Activated naive CD4-positive, alpha-beta T cell treated with anti-CD3 and anti-CD28 coated beads, Interleukin-2, amount 50 U/mL, for 24 hours (primary cell): ENCODE measurements at regions not wholly inside any gene's neighbourhood (a gene's known extent, or its start where the extent isn't known, plus 50 kb on each side); places are given as distances from the start of the nearest gene placed in this dataset.

Experiments used
- H3K27ac Mint-ChIP-seq: one replicate; pipeline ENCODE4 v1.8.0; 2021; ENCODE audit warnings: mild to moderate bottlenecking, mixed read lengths
- H3K27me3 Mint-ChIP-seq: one replicate; pipeline ENCODE4 v1.8.0; 2021; ENCODE audit warnings: mixed read lengths
- H3K36me3 Mint-ChIP-seq: one replicate; pipeline ENCODE4 v1.8.0; 2021; ENCODE audit warnings: mixed read lengths
- H3K4me1 Mint-ChIP-seq: one replicate; pipeline ENCODE4 v1.8.0; 2021; ENCODE audit warnings: mixed read lengths
- H3K4me3 Mint-ChIP-seq: one replicate; pipeline ENCODE4 v1.8.0; 2021; ENCODE audit warnings: mild to moderate bottlenecking, mixed read lengths
- H3K9me3 Mint-ChIP-seq: one replicate; pipeline ENCODE4 v1.8.0; 2021; ENCODE audit warnings: mixed read lengths

- Mint-ChIP-seq H3K27me3 (no peaks in the 10 kb centered on the region), H3K9me3 (no peaks in the 10 kb centered on the region), H3K27ac (no peak overlapping the region), H3K4me3 (no peak overlapping the region), H3K4me1 (no peaks in the 10 kb centered on the region), H3K36me3 (no peaks in the 10 kb centered on the region)
These were observed 283.3 kb upstream of the RIMS1 start for GRCh38 chr6:71603021-71603420.

- Mint-ChIP-seq H3K27ac (no peak overlapping the region), H3K4me3 (no peak overlapping the region), H3K9me3 (no peaks in the 10 kb centered on the region), H3K4me1 (no peaks in the 10 kb centered on the region), H3K36me3 (no peaks in the 10 kb centered on the region), H3K27me3 (no peaks in the 10 kb centered on the region)
These were observed 277.7 kb upstream of the RIMS1 start for GRCh38 chr6:71608646-71609045.

- no peak overlapping the region for H3K4me3 Mint-ChIP-seq
- H3K27ac Mint-ChIP-seq = no peak overlapping the region
- H3K27me3 Mint-ChIP-seq = no peaks in the 10 kb centered on the region
- no peaks in the 10 kb centered on the region for H3K36me3 Mint-ChIP-seq
- H3K9me3 Mint-ChIP-seq = peaks cover 6% of the 10 kb centered on the region
- no peaks in the 10 kb centered on the region for H3K4me1 Mint-ChIP-seq
These were observed 266.5 kb upstream of the RIMS1 start for GRCh38 chr6:71619836-71620235.

- Mint-ChIP-seq H3K4me3 (no peak overlapping the region), H3K27me3 (no peaks in the 10 kb centered on the region), H3K36me3 (no peaks in the 10 kb centered on the region), H3K4me1 (no peaks in the 10 kb centered on the region), H3K27ac (no peak overlapping the region), H3K9me3 (peaks cover 13% of the 10 kb centered on the region)
These were observed 264.3 kb upstream of the RIMS1 start for GRCh38 chr6:71621918-71622519.

GRCh38 chr6:71642120-71642519, 244.2 kb upstream of the RIMS1 start:
- no peaks in the 10 kb centered on the region for H3K36me3 Mint-ChIP-seq
- H3K9me3 Mint-ChIP-seq = peaks cover under 1% of the 10 kb centered on the region
- H3K27me3 Mint-ChIP-seq = no peaks in the 10 kb centered on the region
- H3K4me3 Mint-ChIP-seq = no peak overlapping the region
- no peak overlapping the region for H3K27ac Mint-ChIP-seq
- no peaks in the 10 kb centered on the region for H3K4me1 Mint-ChIP-seq

GRCh38 chr6:71642793-71643192, 243.6 kb upstream of the RIMS1 start:
- Mint-ChIP-seq H3K9me3 (no peaks in the 10 kb centered on the region), H3K27me3 (no peaks in the 10 kb centered on the region), H3K4me3 (no peak overlapping the region), H3K36me3 (no peaks in the 10 kb centered on the region), H3K4me1 (no peaks in the 10 kb centered on the region), H3K27ac (no peak overlapping the region)

- no peaks in the 10 kb centered on the region for H3K4me1 Mint-ChIP-seq
- no peak overlapping the region for H3K4me3 Mint-ChIP-seq
- no peak overlapping the region for H3K27ac Mint-ChIP-seq
- H3K9me3 Mint-ChIP-seq = no peaks in the 10 kb centered on the region
- no peaks in the 10 kb centered on the region for H3K36me3 Mint-ChIP-seq
- H3K27me3 Mint-ChIP-seq = no peaks in the 10 kb centered on the region
These were observed 241.1 kb upstream of the RIMS1 start for GRCh38 chr6:71645299-71645698.

- no peaks in the 10 kb centered on the region for H3K36me3 Mint-ChIP-seq
- H3K4me1 Mint-ChIP-seq = no peaks in the 10 kb centered on the region
- no peak overlapping the region for H3K27ac Mint-ChIP-seq
- no peaks in the 10 kb centered on the region for H3K27me3 Mint-ChIP-seq
- no peaks in the 10 kb centered on the region for H3K9me3 Mint-ChIP-seq
- H3K4me3 Mint-ChIP-seq = no peak overlapping the region
These were observed 236.4 kb upstream of the RIMS1 start for GRCh38 chr6:71649915-71650314.

GRCh38 chr6:71651636-71652035, 234.7 kb upstream of the RIMS1 start:
- no peaks in the 10 kb centered on the region for H3K9me3 Mint-ChIP-seq
- H3K4me3 Mint-ChIP-seq = no peak overlapping the region
- no peaks in the 10 kb centered on the region for H3K36me3 Mint-ChIP-seq
- H3K27ac Mint-ChIP-seq = no peak overlapping the region
- H3K27me3 Mint-ChIP-seq = no peaks in the 10 kb centered on the region
- H3K4me1 Mint-ChIP-seq = no peaks in the 10 kb centered on the region

GRCh38 chr6:71656121-71656520, 230.2 kb upstream of the RIMS1 start:
- no peak overlapping the region for H3K4me3 Mint-ChIP-seq
- H3K9me3 Mint-ChIP-seq = no peaks in the 10 kb centered on the region
- no peaks in the 10 kb centered on the region for H3K36me3 Mint-ChIP-seq
- H3K27ac Mint-ChIP-seq = no peak overlapping the region
- H3K4me1 Mint-ChIP-seq = no peaks in the 10 kb centered on the region
- H3K27me3 Mint-ChIP-seq = no peaks in the 10 kb centered on the region

GRCh38 chr6:71665931-71666330, 220.4 kb upstream of the RIMS1 start:
- Mint-ChIP-seq H3K27ac (no peak overlapping the region), H3K27me3 (no peaks in the 10 kb centered on the region), H3K36me3 (no peaks in the 10 kb centered on the region), H3K4me1 (no peaks in the 10 kb centered on the region), H3K4me3 (no peak overlapping the region), H3K9me3 (no peaks in the 10 kb centered on the region)

- Mint-ChIP-seq H3K4me1 (no peaks in the 10 kb centered on the region), H3K36me3 (no peaks in the 10 kb centered on the region), H3K27me3 (no peaks in the 10 kb centered on the region), H3K4me3 (no peak overlapping the region), H3K27ac (no peak overlapping the region), H3K9me3 (no peaks in the 10 kb centered on the region)
These were observed 213.5 kb upstream of the RIMS1 start for GRCh38 chr6:71672876-71673275.

- H3K27me3 Mint-ChIP-seq = no peaks in the 10 kb centered on the region
- no peak overlapping the region for H3K4me3 Mint-ChIP-seq
- H3K4me1 Mint-ChIP-seq = no peaks in the 10 kb centered on the region
- H3K27ac Mint-ChIP-seq = no peak overlapping the region
- no peaks in the 10 kb centered on the region for H3K9me3 Mint-ChIP-seq
- no peaks in the 10 kb centered on the region for H3K36me3 Mint-ChIP-seq
These were observed 211.0 kb upstream of the RIMS1 start for GRCh38 chr6:71675386-71675785.

- H3K36me3 Mint-ChIP-seq = no peaks in the 10 kb centered on the region
- no peak overlapping the region for H3K27ac Mint-ChIP-seq
These were observed 210.1 kb upstream of the RIMS1 start for GRCh38 chr6:71676298-71676697.

GRCh38 chr6:71678091-71678490, 208.3 kb upstream of the RIMS1 start:
- no peak overlapping the region for H3K27ac Mint-ChIP-seq
- H3K9me3 Mint-ChIP-seq = no peaks in the 10 kb centered on the region
- H3K4me3 Mint-ChIP-seq = no peak overlapping the region
- H3K4me1 Mint-ChIP-seq = no peaks in the 10 kb centered on the region
- no peaks in the 10 kb centered on the region for H3K27me3 Mint-ChIP-seq
- H3K36me3 Mint-ChIP-seq = no peaks in the 10 kb centered on the region

More at GRCh38 chr6:71676298-71676697, 210.1 kb upstream of the RIMS1 start:
- Mint-ChIP-seq H3K4me1 (no peaks in the 10 kb centered on the region), H3K27me3 (no peaks in the 10 kb centered on the region), H3K4me3 (no peak overlapping the region), H3K9me3 (no peaks in the 10 kb centered on the region)

GRCh38 chr6:71681234-71681867, 205.0 kb upstream of the RIMS1 start:
- Mint-ChIP-seq H3K9me3 (no peaks in the 10 kb centered on the region), H3K36me3 (no peaks in the 10 kb centered on the region), H3K27me3 (no peaks in the 10 kb centered on the region), H3K4me1 (no peaks in the 10 kb centered on the region), H3K4me3 (no peak overlapping the region), H3K27ac (no peak overlapping the region)
